SK-N-SH (cell line): ENCODE measurements at regions not wholly inside any gene's neighbourhood (a gene's known extent, or its start where the extent isn't known, plus 50 kb on each side); places are given as distances from the start of the nearest gene placed in this dataset.

Experiments
- JUND ChIP-seq: IDR thresholded peaks from 2 replicates; pipeline ENCODE4 v1.4.0; 2012
- MAX ChIP-seq: IDR thresholded peaks from 2 replicates; pipeline ENCODE4 v1.4.0; 2012; ENCODE audit warnings: low read depth
- MEF2A ChIP-seq: IDR thresholded peaks from 2 replicates; pipeline ENCODE4 v1.4.0; 2012; ENCODE audit warnings: low read depth, borderline replicate concordance
- TAF1 ChIP-seq: IDR thresholded peaks from 2 replicates; pipeline ENCODE4 v1.6.1; 2012; ENCODE audit warnings: low read depth, mild to moderate bottlenecking, low read length, moderate library complexity, borderline replicate concordance
- TCF12 ChIP-seq: IDR thresholded peaks from 2 replicates; pipeline ENCODE4 v1.4.0; 2012
- TF ChIP-seq, protein P1 (sequence below): fragments of 200-600 bp; sonication (generic); IDR thresholded peaks from 2 replicates; pipeline ENCODE4 v1.6.1; 2017; ENCODE audit warnings: antibody characterized with exemption, mild to moderate bottlenecking, moderate library complexity

GRCh38 chr15:63440756-63441155 is 59.1 kb upstream of the CA12 start:
- TF ChIP-seq TAF1, result no peak
- no peak for TF ChIP-seq JUND
- no peak for TF ChIP-seq MEF2A
- TF ChIP-seq, protein P1, sequence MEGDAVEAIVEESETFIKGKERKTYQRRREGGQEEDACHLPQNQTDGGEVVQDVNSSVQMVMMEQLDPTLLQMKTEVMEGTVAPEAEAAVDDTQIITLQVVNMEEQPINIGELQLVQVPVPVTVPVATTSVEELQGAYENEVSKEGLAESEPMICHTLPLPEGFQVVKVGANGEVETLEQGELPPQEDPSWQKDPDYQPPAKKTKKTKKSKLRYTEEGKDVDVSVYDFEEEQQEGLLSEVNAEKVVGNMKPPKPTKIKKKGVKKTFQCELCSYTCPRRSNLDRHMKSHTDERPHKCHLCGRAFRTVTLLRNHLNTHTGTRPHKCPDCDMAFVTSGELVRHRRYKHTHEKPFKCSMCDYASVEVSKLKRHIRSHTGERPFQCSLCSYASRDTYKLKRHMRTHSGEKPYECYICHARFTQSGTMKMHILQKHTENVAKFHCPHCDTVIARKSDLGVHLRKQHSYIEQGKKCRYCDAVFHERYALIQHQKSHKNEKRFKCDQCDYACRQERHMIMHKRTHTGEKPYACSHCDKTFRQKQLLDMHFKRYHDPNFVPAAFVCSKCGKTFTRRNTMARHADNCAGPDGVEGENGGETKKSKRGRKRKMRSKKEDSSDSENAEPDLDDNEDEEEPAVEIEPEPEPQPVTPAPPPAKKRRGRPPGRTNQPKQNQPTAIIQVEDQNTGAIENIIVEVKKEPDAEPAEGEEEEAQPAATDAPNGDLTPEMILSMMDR, result no peak
- TF ChIP-seq MAX, result no peak
- TF ChIP-seq TCF12, result no peak
